ENCODE measurements at regions not wholly inside any gene's neighbourhood (a gene's known extent, or its start where the extent isn't known, plus 50 kb on each side); places are given as distances from the start of the nearest gene placed in this dataset.

DNA sequence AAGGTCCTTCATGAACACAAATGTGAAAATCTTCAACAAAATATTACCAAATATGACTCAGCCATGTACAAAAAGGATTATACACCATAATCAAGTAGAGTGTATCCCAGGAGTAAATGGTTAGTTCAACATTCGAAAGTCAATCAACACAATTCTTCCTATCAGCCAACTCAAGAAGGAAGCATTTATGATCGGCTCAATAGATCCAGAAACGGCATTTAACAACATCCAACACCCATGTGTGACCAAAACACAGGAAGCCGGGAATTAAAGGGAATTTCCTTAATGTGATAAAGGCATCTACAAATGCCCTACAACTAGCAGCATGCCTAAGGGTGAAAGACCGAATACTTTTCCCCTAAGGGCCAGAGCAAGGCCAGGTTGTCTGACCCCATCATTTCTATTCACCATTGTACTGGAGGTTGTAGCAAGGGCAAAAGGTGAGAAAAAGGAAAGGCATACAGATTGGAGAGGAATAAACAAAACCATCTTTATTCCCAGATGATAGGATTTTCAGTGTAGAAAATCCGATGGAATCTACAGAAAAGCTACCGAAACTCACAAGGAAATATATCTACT, 69.9 kb upstream of the CLDN5 start:
- no peak overlapping the region for H3K9ac ChIP-seq (ENCODE audit: low read depth, low read length)
- H3K4me3 ChIP-seq (ENCODE audit: low read depth in 1 of 2, low read length in 2 of 2) = no peak overlapping the region
- DNase-seq (no peak), ATAC-seq (ENCODE audit: insufficient read depth, low read depth) (no peak)
- H3K27me3 ChIP-seq (ENCODE audit: insufficient read depth, low read length, poor library complexity) = no peaks in the 10 kb centered on the region
- H3K36me3 ChIP-seq (ENCODE audit: insufficient read depth, low read length) = no peaks in the 10 kb centered on the region
- no peaks in the 10 kb centered on the region for H3K4me1 ChIP-seq (ENCODE audit: insufficient read depth, low read length)
- no peak overlapping the region for H3K4me2 ChIP-seq (ENCODE audit: insufficient read depth, low read length)
- no peak overlapping the region for H2AFZ ChIP-seq (ENCODE audit: low read depth, low read length)
- TF ChIP-seq, protein P1, sequence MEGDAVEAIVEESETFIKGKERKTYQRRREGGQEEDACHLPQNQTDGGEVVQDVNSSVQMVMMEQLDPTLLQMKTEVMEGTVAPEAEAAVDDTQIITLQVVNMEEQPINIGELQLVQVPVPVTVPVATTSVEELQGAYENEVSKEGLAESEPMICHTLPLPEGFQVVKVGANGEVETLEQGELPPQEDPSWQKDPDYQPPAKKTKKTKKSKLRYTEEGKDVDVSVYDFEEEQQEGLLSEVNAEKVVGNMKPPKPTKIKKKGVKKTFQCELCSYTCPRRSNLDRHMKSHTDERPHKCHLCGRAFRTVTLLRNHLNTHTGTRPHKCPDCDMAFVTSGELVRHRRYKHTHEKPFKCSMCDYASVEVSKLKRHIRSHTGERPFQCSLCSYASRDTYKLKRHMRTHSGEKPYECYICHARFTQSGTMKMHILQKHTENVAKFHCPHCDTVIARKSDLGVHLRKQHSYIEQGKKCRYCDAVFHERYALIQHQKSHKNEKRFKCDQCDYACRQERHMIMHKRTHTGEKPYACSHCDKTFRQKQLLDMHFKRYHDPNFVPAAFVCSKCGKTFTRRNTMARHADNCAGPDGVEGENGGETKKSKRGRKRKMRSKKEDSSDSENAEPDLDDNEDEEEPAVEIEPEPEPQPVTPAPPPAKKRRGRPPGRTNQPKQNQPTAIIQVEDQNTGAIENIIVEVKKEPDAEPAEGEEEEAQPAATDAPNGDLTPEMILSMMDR (IDR thresholded peaks at IDR 0.05; ENCODE audit: borderline replicate concordance, extremely low read depth, low read length, poor library complexity, severe bottlenecking) = no peak
- TF ChIP-seq EZH2 (IDR thresholded peaks at IDR 0.05; ENCODE audit: borderline replicate concordance, low read depth, low read length, severe bottlenecking) = no peak
- H3K27ac ChIP-seq (ENCODE audit: low read length) = no peak overlapping the region
- no peaks in the 10 kb centered on the region for H4K20me1 ChIP-seq (ENCODE audit: insufficient read depth, low read length)
- H3K79me2 ChIP-seq (ENCODE audit: insufficient read depth, low read length) = no peaks in the 10 kb centered on the region
- H3K9me3 ChIP-seq (ENCODE audit: insufficient read depth, low read length, severe bottlenecking) = no peaks in the 10 kb centered on the region

DNA sequence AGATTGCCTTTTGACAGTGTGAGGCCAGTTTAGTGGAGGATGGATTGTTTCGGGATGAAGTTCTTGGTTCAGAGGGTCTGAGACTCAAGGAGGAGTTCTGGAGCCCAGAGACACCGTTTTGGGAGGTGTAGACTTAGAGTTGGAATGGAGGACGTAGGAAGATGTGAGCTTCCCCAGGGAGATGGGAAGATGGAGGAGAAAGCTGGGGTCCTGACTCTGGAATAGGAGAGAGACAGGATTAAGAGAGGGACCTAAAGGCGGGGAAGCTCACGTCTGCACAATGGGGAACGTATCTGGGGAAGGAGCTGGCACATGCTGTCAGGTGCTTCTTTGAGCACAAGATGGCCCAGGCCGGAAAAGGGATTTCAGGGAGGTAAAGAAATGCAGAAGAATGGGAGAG, 71.3 kb upstream of the CLDN5 start:
- no peak overlapping the region for H3K4me2 ChIP-seq (ENCODE audit: insufficient read depth, low read length)
- no peaks in the 10 kb centered on the region for H3K79me2 ChIP-seq (ENCODE audit: insufficient read depth, low read length)
- H3K27me3 ChIP-seq (ENCODE audit: insufficient read depth, low read length, poor library complexity) = no peaks in the 10 kb centered on the region
- H3K4me3 ChIP-seq (ENCODE audit: low read depth in 1 of 2, low read length in 2 of 2) = no peak overlapping the region
- ATAC-seq (ENCODE audit: insufficient read depth, low read depth) = no peak
- no peak overlapping the region for H3K9ac ChIP-seq (ENCODE audit: low read depth, low read length)
- no peaks in the 10 kb centered on the region for H3K9me3 ChIP-seq (ENCODE audit: insufficient read depth, low read length, severe bottlenecking)
- H3K27ac ChIP-seq (ENCODE audit: low read length) = no peak overlapping the region
- TF ChIP-seq EZH2 (IDR thresholded peaks at IDR 0.05; ENCODE audit: borderline replicate concordance, low read depth, low read length, severe bottlenecking) = no peak
- TF ChIP-seq, protein P1 (IDR thresholded peaks at IDR 0.05; ENCODE audit: borderline replicate concordance, extremely low read depth, low read length, poor library complexity, severe bottlenecking) = no peak
- H3K4me1 ChIP-seq (ENCODE audit: insufficient read depth, low read length) = no peaks in the 10 kb centered on the region
- H3K36me3 ChIP-seq (ENCODE audit: insufficient read depth, low read length) = no peaks in the 10 kb centered on the region
- no peak for DNase-seq
- no peaks in the 10 kb centered on the region for H4K20me1 ChIP-seq (ENCODE audit: insufficient read depth, low read length)
- H2AFZ ChIP-seq (ENCODE audit: low read depth, low read length) = no peak overlapping the region

DNA sequence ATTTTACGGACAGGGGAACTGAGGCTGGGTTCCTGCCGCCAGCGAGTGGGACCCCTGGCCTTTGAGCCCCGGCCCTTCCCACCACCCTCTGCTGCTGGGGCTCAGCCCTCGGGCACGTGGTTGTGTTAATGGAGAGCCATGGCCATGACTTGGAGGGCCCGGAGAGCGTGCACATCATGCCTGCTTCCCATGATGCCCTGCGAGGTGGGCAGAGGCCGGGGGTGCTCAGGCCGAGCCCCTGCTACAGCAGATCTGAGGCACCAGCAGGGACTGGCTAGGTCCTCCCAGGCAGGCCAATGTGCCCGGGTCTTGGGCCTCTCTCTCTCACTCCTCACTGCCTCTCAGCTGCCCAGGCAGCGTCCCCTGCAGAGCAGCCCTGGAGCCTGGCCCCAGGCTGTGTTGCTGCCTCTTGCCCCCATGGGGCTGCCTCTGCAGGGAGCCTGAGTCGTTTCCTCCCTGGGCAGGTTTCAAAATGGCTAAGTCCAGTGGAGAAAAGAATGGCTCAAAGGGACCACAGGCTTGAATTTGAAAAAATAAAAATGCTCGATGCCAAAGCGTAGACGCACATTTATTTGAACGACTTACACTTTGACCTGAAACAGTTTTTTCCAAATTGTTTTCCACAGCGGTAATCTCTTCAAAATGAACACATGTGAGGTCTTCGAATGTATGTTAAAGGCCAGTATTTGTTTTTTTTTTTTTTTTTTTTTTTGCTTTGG, 72.6 kb upstream of the CLDN5 start:
- Histone ChIP-seq H3K36me3 (ENCODE audit: insufficient read depth, low read length) (no peaks in the 10 kb centered on the region), H3K79me2 (ENCODE audit: insufficient read depth, low read length) (no peaks in the 10 kb centered on the region), H3K27me3 (ENCODE audit: insufficient read depth, low read length, poor library complexity) (no peaks in the 10 kb centered on the region), H4K20me1 (ENCODE audit: insufficient read depth, low read length) (no peaks in the 10 kb centered on the region), H3K27ac (ENCODE audit: low read length) (no peak overlapping the region), H3K4me1 (ENCODE audit: insufficient read depth, low read length) (no peaks in the 10 kb centered on the region), H2AFZ (ENCODE audit: low read depth, low read length) (no peak overlapping the region), H3K9ac (ENCODE audit: low read depth, low read length) (no peak overlapping the region), H3K4me3 (ENCODE audit: low read depth in 1 of 2, low read length in 2 of 2) (no peak overlapping the region), H3K4me2 (ENCODE audit: insufficient read depth, low read length) (no peak overlapping the region), H3K9me3 (ENCODE audit: insufficient read depth, low read length, severe bottlenecking) (no peaks in the 10 kb centered on the region)
- ATAC-seq (ENCODE audit: insufficient read depth, low read depth) (no peak), DNase-seq (no peak)
- TF ChIP-seq, protein P1 (IDR thresholded peaks at IDR 0.05; ENCODE audit: borderline replicate concordance, extremely low read depth, low read length, poor library complexity, severe bottlenecking) = no peak
- TF ChIP-seq EZH2 (IDR thresholded peaks at IDR 0.05; ENCODE audit: borderline replicate concordance, low read depth, low read length, severe bottlenecking) = no peak
